MG63 (cell line): ENCODE measurements at regions not wholly inside any gene's neighbourhood (a gene's known extent, or its start where the extent isn't known, plus 50 kb on each side); places are given as distances from the start of the nearest gene placed in this dataset.
A peak's percentile ranks its signal among the peaks of the same experiment; 100 is the strongest.

Source experiments
- DNase-seq: peaks from one replicate; pipeline ENCODE4 v3.0.0-alpha.2; 2020
- H3K27me3 ChIP-seq: fragments of 250-450 bp; sonication (Bioruptor Pico); 2 replicates; pipeline ENCODE4 v1.5.1; 2020; ENCODE audit warnings: mild to moderate bottlenecking, moderate library complexity
- H3K36me3 ChIP-seq: fragments of 250-450 bp; sonication (Bioruptor Pico); 2 replicates; pipeline ENCODE4 v1.5.1; 2020; ENCODE audit warnings: mild to moderate bottlenecking, moderate library complexity
- H3K4me3 ChIP-seq: fragments of 250-450 bp; sonication (Bioruptor Pico); 2 replicates; pipeline ENCODE4 v1.5.1; 2020; ENCODE audit warnings: mild to moderate bottlenecking, moderate library complexity
- H3K9me3 ChIP-seq: fragments of 250-450 bp; sonication (Bioruptor Pico); 2 replicates; pipeline ENCODE4 v1.5.1; 2020; ENCODE audit warnings: mild to moderate bottlenecking, moderate library complexity

DNA sequence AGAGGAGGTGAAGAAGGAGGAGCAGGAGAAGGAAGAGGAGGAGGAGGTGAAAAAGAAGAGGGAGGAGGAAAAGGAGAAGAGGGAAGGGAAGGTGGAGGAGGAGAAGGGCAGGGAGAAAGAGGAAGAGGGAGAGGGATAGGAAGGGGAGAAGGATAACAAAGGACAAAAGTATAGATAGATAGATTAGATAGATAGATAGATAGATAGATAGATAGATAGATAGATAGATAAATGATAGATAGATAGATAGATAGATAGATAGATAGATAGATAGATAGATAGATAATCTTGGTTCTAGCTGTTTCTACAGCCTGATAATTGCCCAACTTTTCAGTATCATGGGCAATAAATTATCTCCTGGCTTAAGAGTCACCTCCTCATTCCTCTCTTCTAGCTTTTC lies 296.2 kb upstream of the C16orf82 start:
- no peak overlapping the region for H3K4me3 ChIP-seq
- H3K27me3 ChIP-seq, result no peaks in the 10 kb centered on the region
- no peaks in the 10 kb centered on the region for H3K36me3 ChIP-seq
- DNase-seq, result no peak
- no peaks in the 10 kb centered on the region for H3K9me3 ChIP-seq

DNA sequence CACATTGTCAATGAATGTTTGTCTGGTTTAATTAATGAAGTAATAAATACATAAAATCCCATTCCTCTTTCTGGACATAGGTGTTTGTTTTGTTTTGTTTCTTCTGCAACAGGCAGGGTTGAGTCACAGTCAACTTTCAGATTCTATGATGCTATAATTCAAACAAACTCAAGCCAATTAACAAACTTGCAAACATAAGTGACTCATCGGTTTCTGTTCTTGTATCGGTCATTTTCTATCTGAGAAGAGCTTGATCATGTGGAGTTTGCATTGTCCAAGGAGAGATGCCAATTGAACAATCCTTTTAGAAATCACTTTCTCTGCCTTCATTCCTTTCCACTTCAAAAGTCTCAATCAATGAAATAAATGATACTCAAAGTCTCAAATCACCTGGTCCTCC lies 294.2 kb upstream of the C16orf82 start:
- no peaks in the 10 kb centered on the region for H3K27me3 ChIP-seq
- no peak for DNase-seq
- no peaks in the 10 kb centered on the region for H3K9me3 ChIP-seq
- no peaks in the 10 kb centered on the region for H3K36me3 ChIP-seq
- H3K4me3 ChIP-seq, result no peak overlapping the region

DNA sequence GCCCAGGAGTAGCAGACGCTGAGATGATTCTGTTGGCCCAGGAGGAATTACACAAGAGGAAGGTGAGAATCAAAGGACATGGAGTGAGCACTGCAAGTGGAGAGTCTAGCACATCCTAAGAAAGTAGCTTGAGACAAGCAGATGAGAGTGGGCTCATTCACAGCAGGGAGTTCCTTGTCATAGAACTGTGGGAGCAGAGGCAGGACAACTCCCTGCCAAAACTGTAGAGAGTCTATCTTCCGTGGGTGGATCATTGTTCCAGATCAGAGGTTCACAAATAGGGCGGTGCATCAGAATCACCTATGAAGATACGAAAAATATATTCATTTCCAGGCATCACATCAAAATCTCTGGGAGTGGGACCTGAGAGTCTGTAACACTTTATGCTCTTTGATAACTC lies 288.9 kb upstream of the C16orf82 start:
- no peaks in the 10 kb centered on the region for H3K36me3 ChIP-seq
- no peaks in the 10 kb centered on the region for H3K27me3 ChIP-seq
- no peak for DNase-seq
- no peak overlapping the region for H3K4me3 ChIP-seq
- H3K9me3 ChIP-seq, result no peaks in the 10 kb centered on the region

DNA sequence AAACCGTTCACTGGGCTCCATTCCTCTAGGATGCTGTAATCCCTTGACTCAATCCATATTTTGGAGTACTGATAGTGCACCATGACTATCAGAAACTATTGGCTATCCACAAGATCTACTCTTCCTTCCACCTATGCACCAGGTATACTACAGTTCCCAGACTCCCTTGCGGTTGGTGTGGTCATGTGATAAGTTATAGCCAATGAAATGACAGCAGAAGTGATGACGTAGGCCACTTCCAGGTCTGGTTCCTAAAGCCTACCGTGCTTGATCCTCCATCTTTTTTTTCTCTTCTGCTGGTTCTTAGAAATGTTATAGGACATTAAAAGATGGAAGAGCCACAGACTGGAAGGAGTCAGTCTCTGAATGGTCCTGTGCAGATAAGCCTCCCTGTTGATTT lies 278.8 kb upstream of the C16orf82 start:
- no peak for DNase-seq
- Histone ChIP-seq H3K4me3 (no peak overlapping the region), H3K36me3 (no peaks in the 10 kb centered on the region), H3K9me3 (no peaks in the 10 kb centered on the region), H3K27me3 (peaks cover 16% of the 10 kb centered on the region)

DNA sequence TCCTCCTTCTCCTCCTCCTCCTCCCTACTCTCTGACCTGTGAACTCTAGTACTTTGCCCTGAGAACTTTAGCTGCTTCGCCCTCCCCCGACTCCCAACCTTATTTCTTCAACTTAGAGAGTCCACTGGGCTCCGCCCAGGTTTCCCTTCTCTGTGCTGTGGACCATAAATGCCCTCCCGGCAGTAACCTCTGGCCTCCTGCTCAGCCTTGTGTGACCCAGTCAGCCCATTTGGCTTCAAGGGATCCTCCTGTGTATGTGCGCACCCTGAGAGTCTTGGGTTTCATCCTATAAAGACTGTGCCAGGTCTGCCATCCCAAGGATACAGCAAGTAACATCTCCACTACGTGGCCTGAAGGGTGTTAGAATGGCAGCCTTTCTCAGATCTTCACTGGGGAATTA lies 275.6 kb upstream of the C16orf82 start:
- no peak for DNase-seq
- H3K36me3 ChIP-seq, result no peaks in the 10 kb centered on the region
- H3K4me3 ChIP-seq, result no peak overlapping the region
- no peaks in the 10 kb centered on the region for H3K9me3 ChIP-seq
- peaks cover 6% of the 10 kb centered on the region for H3K27me3 ChIP-seq

DNA sequence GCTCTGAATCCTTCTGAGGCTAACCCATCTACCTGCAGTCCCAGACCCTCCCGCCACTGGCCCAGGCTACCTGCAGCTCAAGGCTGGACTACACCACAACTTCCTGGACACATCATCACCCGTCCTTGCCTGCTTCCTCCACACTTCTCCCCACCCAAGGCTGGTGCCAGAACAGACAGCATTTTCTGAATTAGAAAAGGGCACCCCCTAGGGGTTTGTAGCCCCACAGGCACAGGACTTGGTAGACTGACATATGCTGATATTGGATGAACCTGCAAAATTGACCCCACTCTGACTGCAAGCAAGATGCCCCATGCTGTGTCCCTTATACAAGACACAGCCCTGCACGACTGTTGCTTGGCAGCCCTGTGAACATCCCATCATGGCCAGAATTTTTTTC lies 271.5 kb upstream of the C16orf82 start:
- Histone ChIP-seq H3K4me3 (no peak overlapping the region), H3K27me3 (peaks cover 2% of the 10 kb centered on the region; the same call in 1 of the 2 replicates), H3K9me3 (no peaks in the 10 kb centered on the region), H3K36me3 (no peaks in the 10 kb centered on the region)
- no peak for DNase-seq

DNA sequence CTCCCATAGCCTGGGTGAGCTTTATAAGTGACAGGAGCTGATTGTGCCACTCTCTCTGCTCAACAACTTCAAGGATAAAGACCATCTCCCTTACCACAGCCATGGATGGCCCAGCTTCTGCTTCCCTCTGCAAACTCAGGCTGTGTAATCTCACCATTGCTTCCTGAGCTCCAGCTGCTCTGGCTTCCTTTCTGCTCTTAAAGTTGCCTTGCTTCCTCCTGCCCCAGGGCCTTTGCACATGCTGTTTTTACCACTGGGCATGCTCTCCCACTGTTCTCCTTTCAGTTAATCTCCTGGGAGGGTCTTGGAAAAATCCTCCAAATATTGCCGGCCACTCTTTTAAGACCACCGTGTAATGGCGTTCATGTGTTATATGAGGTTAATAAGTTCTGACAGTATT lies 265.1 kb upstream of the C16orf82 start:
- peaks cover 5% of the 10 kb centered on the region; the same call in 1 of the 2 replicates for H3K27me3 ChIP-seq
- no peak for DNase-seq
- no peak overlapping the region for H3K4me3 ChIP-seq
- H3K9me3 ChIP-seq, result no peaks in the 10 kb centered on the region
- H3K36me3 ChIP-seq, result no peaks in the 10 kb centered on the region

DNA sequence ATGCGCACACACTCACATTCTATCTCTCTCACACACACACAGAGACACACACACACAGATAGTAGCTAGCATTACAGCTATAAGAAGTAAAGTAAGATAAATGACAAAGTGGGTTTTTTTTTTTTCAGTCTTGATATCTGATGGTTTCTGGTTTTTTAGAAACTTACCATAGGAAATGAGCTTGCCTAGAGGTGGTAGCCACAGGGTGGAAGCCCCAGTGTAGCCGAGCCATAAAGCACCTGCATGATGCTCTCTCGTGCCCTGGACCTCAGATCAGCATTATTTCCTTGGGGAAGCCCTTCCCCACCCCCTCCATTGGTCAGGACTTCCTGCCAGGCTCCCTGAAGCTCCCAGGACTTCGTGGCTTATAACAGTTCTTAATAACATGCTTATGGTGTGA lies 264.3 kb upstream of the C16orf82 start:
- peaks cover 5% of the 10 kb centered on the region; the same call in 1 of the 2 replicates for H3K27me3 ChIP-seq

DNA sequence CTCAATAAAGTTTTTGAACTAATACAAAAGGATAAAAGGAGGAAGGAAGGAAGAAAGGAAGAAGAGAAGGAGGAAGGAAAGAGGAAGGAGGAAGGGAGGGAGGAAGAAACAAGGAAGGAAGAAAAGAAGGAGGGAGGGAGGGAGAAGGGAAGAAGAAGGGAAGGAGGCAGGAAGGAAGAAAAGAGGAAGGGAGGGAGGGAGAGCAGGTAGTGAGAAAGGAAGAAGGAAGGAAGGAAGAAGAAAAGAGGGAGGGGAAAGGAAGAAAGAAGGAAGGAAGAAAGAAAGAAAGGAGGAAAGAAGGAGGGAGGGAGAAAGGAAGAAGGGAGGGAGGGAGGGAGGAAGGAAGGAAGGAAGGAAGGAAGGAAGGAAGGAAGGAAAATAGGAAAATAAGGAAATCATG lies 263.8 kb upstream of the C16orf82 start:
- Histone ChIP-seq H3K9me3 (no peaks in the 10 kb centered on the region), H3K27me3 (peaks cover 5% of the 10 kb centered on the region; the same call in 1 of the 2 replicates), H3K4me3 (no peak overlapping the region), H3K36me3 (no peaks in the 10 kb centered on the region)
- DNase-seq, result no peak

More for the DNA sequence above, 264.3 kb upstream of the C16orf82 start:
- H3K4me3 ChIP-seq, result no peak overlapping the region
- no peak for DNase-seq
- H3K9me3 ChIP-seq, result no peaks in the 10 kb centered on the region
- H3K36me3 ChIP-seq, result no peaks in the 10 kb centered on the region

DNA sequence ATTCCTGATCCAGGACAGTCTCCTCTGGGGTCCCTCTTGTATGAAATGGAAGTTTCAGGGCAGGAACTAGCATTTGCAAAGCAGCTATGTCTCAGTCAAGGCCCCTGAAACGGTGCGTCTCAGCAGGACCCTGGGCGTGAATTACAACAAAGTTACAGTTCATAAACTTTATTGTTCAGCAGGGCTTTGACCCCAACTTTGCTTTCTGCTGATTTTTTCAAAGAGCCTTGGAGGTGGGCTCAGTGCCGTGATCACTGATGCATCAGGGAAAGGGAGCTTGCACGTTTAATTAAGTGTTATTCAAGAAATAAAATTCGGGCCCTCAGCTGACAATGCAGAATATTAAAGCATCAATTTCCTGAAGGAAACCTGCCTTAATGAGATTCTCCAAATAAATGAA lies 260.1 kb upstream of the C16orf82 start:
- H3K36me3 ChIP-seq, result no peaks in the 10 kb centered on the region
- peaks cover 5% of the 10 kb centered on the region; the same call in 1 of the 2 replicates for H3K27me3 ChIP-seq
- H3K9me3 ChIP-seq, result no peaks in the 10 kb centered on the region
- DNase-seq, result no peak
- no peak overlapping the region for H3K4me3 ChIP-seq

DNA sequence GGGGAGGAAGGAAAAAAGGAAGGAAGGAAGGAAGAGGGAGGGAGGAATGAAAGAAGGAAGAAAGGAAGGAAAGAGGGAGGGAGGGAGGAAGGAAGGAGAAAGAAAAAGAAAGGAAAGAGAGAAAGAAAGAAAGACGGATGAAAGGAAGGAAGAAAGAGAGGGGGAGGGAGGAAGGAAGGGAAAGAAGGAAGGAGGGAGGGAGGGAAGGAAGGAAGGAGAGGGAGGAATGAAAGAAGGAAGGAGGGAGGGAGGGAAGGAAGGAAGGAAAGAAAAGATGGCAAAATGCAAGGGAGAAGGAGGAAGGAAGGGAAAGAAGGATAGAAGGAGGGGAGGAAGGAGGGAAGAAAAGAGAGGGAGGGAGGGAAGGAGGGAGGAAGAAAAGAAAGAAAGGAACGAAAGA lies 257.3 kb upstream of the C16orf82 start:
- H3K27me3 ChIP-seq, result peaks cover 5% of the 10 kb centered on the region; the same call in 1 of the 2 replicates
- no peaks in the 10 kb centered on the region for H3K36me3 ChIP-seq
- DNase-seq, result no peak
- no peak overlapping the region for H3K4me3 ChIP-seq
- H3K9me3 ChIP-seq, result no peaks in the 10 kb centered on the region

DNA sequence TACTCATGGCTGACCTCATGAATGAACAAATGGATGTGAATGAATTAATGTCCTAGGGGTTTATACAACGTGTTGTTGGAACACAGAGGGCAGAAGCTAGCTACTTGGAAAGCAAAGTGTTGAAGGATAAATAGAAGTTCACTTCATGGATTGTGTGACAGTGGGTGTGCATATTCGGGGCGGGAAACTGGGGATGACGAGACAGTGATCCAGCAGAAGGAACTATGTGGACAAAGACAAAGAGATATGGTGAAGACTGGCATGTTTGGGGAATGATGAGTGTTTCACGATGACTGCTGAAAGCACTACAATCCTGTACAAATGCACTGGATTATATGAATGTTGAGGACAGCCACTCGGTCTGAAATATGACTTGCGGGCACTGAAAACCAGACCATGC lies 250.5 kb upstream of the C16orf82 start:
- H3K36me3 ChIP-seq, result no peaks in the 10 kb centered on the region
- no peak for DNase-seq
- no peak overlapping the region for H3K4me3 ChIP-seq
- no peaks in the 10 kb centered on the region for H3K9me3 ChIP-seq
- H3K27me3 ChIP-seq, result peaks cover 2% of the 10 kb centered on the region; the same call in 1 of the 2 replicates

DNA sequence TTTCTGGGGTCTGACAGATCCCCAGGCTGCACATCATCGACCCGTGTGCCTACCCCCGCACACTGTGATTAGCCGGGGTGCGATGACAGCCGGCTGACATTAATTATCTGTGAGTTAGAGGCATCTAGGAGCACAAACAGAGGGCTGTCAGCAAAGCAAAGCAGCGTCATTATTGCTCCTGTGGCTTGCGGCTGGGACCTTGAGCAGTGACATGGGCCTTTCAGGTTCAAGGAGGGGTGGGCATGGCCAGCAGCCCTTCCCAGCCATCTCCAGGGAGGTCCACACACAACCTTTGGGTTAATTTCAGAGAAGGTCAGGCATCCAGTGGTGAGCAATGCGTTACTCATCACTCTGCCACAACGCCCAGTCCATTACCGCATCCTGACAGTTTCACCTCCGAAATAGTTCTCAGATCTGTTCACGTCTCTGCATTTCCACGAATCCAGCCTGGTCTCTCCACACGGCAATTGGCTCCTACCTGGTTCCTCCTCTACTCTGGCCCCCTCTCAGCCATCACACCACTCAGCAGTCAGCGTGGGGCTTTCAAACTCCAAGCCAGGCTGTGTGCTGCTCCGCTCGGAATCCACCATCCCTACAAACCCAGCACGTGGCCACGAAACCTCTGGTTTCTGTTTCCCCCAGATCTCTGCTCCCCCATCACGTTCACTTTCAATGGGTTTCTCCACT lies 249.7 kb upstream of the C16orf82 start:
- H3K36me3 ChIP-seq, result no peaks in the 10 kb centered on the region
- DNase-seq, result peak; percentile 78

DNA sequence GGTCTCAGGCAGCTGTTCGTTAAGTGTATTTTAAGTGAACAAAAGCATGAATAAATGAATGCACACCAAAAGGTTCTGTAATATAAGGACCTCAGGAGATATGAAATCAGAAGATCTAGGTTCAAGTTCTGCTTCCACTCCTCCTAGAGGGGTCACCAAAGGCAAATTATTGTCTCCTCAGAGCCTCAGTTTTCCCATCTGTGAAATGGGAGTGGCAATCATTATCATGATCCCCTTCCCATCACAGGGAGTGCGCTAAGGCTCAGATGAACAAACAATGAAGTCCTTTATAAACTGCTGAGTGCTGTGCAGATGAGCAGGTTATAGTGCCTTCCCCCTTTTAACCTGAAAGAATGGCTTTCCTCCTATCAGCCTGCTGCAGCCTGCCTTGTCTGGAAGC lies 248.3 kb upstream of the C16orf82 start:
- Histone ChIP-seq H3K4me3 (no peak overlapping the region), H3K27me3 (peaks cover 2% of the 10 kb centered on the region; the same call in 1 of the 2 replicates), H3K9me3 (no peaks in the 10 kb centered on the region), H3K36me3 (no peaks in the 10 kb centered on the region)
- DNase-seq, result no peak

More for the DNA sequence above, 249.7 kb upstream of the C16orf82 start:
- H3K4me3 ChIP-seq, result peak overlapping the region; percentile 33
- peaks cover 2% of the 10 kb centered on the region; the same call in 1 of the 2 replicates for H3K27me3 ChIP-seq
- no peaks in the 10 kb centered on the region for H3K9me3 ChIP-seq

DNA sequence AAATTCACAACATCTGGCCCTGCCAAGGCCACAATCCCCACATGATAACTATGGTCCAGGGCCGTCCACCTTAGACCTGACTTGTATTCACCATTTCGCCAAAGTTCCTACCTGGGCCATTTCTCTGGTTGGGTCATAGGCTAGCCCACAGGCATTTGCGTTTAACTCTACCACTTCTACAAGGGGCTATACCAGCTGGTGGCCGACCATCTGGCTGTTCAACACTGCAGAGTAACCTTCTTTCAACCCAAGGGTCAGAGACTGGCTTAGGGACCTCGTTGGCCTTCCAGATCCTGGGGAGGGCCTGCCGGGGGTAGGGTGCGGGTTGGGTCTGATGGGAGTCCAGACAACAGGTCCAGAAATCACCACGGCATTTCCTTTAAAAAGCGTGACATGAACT lies 242.3 kb upstream of the C16orf82 start:
- no peak overlapping the region for H3K4me3 ChIP-seq
- H3K9me3 ChIP-seq, result no peaks in the 10 kb centered on the region
- no peak for DNase-seq
- H3K27me3 ChIP-seq, result peaks cover 4% of the 10 kb centered on the region; the same call in 1 of the 2 replicates
- H3K36me3 ChIP-seq, result no peaks in the 10 kb centered on the region

DNA sequence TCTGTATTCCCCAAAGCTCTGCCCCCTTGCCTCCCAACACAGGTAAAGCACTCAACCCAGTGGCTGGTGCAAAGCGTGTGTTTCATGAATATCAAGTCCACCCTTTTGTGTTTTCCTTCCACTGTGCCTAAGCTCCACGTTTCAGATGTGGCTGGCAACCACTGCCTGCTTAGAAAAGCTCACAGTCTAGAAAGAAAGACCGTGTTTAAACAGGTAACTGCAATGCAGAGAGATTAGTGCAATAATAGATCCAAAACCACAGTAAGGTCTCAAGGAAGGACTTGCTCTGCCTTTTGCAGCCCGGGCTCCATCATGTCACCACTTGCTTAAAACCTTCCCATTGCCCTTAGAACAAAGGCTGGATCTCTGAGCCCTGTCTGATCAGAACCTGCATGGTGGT lies 240.2 kb upstream of the C16orf82 start:
- H3K9me3 ChIP-seq, result no peaks in the 10 kb centered on the region
- H3K27me3 ChIP-seq, result peaks cover 4% of the 10 kb centered on the region; the same call in 1 of the 2 replicates
- H3K4me3 ChIP-seq, result no peak overlapping the region
- no peak for DNase-seq
- H3K36me3 ChIP-seq, result no peaks in the 10 kb centered on the region

DNA sequence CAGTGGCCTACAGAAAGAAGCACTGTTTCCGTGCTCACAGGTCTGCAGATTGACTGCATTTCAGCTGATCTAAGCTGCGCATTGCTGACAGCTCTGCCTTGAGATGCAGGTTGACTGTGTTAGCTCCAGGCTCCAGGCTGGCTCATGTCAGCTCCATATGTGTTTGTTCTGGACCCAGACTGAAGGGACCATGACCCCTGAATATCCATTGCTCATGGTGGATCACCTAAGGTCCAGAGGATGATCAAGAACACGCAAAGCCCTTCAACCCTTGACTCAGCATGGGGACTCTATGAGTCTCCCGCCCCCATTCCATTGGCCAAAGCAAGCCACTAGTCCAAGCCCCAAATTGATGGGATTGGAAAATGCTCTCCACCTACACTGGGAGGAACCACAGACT lies 239.3 kb upstream of the C16orf82 start:
- H3K9me3 ChIP-seq, result no peaks in the 10 kb centered on the region

DNA sequence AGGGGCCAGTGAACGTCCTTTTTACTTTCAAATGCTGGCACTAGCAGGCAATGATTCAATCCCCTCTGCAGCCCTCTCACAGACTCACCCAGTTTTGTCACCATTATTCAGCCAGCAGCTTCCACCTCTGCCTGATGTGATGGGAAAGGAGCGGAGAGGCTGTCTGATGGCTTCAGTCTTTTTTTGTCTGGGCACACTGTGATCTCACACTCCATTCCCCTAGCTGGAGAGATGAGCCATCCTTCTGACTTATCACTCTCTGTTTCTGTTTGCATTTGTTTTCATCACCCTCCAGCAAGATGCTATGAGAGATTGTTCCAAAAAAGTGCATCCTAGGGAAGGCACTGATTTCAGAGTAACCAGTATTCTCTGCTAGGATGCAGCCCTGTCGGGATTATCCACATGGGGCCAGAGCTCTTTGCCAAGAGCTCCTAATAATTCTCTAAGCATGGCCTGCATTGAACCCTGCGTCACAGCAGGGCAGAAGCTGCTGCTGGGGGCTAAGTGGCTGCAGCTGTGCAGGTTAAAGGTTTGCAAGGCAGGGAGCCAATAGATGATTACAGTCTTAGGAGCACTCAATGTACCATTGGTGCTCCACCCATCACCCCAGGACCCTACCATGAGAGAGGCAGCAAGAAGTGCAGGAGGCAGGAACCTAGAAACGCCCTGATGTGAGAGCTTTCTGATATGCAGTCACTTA lies 236.1 kb upstream of the C16orf82 start:
- no peak for DNase-seq
- Histone ChIP-seq H3K4me3 (no peak overlapping the region), H3K36me3 (no peaks in the 10 kb centered on the region), H3K9me3 (no peaks in the 10 kb centered on the region), H3K27me3 (no peaks in the 10 kb centered on the region)

More for the DNA sequence above, 239.3 kb upstream of the C16orf82 start:
- no peak overlapping the region for H3K4me3 ChIP-seq
- DNase-seq, result no peak
- H3K36me3 ChIP-seq, result no peaks in the 10 kb centered on the region
- H3K27me3 ChIP-seq, result peaks cover 4% of the 10 kb centered on the region; the same call in 1 of the 2 replicates
